ENCODE measurements at regions not wholly inside any gene's neighbourhood (a gene's known extent, or its start where the extent isn't known, plus 50 kb on each side); places are given as distances from the start of the nearest gene placed in this dataset.

DNA sequence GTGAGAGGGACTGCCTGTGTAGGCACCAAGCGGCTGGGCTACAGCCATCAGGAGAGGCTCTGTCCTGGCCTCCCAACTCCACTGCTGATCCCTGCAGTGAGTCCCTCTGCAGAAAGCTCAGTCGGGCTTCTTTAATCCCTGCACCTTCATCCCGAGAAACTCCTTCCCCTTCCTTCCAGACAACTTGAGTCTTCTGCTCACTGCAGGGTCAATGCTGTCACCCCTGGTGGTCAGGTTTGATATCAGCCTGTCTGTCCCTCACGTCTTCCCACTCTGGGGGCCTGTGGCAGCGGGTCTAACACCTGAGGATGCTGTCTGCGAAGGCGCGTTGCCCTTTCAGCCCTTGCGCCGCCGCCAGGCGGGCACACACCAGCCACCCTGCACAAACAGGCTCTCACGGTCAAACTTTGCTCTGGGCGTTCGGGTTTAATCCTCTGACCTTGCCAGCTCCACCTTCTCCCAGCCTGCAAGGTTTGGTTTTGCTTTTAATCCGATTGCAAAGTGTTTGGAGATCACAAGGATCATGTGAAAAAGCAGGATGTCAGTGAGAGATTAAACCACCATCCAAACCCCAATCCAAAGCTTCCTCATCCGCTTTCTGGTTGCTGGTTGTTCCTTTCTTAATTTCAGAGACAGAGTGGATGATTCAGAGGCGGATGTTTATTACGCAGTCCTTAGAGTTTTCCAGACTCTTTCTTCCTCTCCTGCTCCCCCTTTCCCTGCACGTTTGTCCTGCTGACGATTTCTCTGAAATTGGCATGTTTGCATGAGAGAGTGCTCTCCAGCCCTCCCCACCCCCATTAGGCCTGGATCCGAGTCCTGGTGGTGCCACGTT lies 74.8 kb upstream of the SLC34A2 start:
- DNase-seq = no peak

DNA sequence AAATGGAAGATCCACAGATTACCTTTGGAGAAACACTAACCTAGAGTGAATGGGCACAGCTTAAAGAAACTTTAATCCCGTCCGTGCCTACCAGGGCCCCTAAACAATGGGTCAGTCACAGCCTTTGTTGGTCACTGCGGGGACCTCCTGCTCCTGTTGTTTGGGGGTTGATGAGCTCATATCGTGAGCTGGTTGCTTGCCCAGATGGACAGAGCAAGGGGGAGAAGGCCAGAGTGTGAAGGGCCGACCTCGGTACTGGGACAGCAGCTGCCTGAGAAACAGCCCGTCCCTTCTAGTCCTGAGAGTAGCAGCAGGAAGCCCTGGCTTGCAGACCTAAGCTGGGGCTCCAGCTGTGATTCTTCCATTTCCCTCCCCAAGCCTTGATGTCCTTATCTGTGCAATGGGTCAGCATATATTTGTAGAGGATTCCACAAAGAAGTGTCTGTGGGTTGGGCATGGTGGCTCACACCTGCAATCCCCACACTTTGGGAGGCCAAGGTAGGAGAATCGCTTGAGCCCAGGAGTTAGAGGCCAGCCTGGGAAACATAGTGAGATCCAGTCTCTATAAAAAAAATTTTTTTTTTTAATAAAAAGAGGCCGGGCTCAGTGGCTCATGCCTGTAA lies 69.6 kb upstream of the SLC34A2 start:
- DNase-seq = no peak

DNA sequence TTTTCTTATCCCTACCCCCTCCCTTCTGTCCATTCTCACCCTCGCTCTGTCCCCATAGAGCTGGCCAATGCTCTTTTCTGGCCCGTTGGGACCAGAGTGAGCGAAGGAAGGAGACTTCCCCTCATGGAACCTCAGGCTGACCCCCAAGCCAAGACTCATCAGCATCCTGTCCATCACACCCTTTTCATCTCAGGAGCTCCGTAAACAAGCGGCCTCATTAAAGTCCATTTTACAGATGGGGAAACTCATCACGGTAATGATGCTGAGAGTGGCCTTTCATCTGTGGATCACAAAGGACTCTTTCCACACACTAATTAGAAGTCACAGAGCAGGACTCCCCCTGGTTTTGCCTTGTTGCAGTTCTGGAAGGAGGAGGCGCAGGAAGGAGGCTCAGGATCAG lies 67.4 kb upstream of the SLC34A2 start:
- DNase-seq = no peak

DNA sequence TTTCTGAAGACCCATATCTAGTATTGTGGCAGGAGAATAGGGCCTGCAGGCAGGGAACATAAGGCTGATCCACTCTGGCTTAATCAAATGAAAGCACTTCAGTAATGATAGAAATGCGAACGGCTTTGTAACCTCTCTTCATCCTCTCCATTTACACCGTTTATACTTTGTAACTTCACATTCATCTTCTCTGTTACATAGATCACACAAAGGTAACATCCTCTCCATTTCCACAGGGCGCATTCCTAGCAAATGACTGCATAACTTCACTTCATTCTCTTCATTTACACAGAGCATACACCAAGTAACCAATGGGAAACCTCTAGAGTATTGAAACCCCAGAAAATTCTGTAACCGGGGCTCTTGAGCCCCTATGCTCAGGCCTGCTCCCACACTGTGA lies 65.5 kb upstream of the SLC34A2 start:
- no peak for DNase-seq

DNA sequence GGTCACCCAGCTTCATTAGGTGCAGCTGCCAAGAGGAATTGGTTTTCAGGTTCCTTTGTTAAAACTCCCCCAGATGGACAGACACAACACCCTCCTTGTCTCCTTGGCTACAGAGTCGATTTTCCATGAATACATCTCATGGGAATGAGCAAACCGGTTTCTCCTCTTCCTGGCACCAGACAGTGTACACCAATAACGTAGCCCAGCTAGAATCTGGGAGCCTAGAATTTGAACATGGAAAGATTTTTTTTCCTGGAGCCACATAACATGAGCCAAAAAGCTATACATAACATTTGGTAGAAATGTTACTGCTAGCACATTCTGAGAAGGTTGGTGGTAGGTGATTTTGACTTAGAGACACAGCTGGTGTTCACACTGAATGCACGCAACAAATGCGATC lies 62.9 kb upstream of the SLC34A2 start:
- no peak for DNase-seq

Data from NCI-H187 treated with DMSO at 0.1 percent for 48 hours (cell line).